AG04449 (cell line): ENCODE measurements at regions not wholly inside any gene's neighbourhood (a gene's known extent, or its start where the extent isn't known, plus 50 kb on each side); places are given as distances from the start of the nearest gene placed in this dataset.

Experiments used
- CTCF ChIA-PET: fragments of 350-600 bp; formaldehyde crosslinking; extraction: SDS; loops from one replicate; lab custom pipeline; 2021; ENCODE audit warnings: antibody characterized with exemption; lab: Yijun Ruan, JAX
- POLR2A ChIA-PET: fragments of 400-600, 350-600 bp; formaldehyde crosslinking; extraction: SDS; loops from one replicate; lab custom pipeline; 2020; ENCODE audit warnings: antibody characterized with exemption, inconsistent platforms; lab: Yijun Ruan, JAX
- DNase-seq: peaks from one replicate; pipeline ENCODE4 v3.0.0-alpha.2; 2010; ENCODE audit warnings: low read depth, low spot score
- H3K4me3 ChIP-seq: 2 replicates; pipeline ENCODE4 v1.5.1; 2011; ENCODE audit warnings: low read depth, mild to moderate bottlenecking, control low read depth, low read length
- CTCF ChIP-seq: IDR thresholded peaks from one replicate; pipeline ENCODE4 v1.5.1; 2011; ENCODE audit warnings: mild to moderate bottlenecking, moderate library complexity, low read length, control low read depth, inconsistent platforms; ENCODE audit not compliant: insufficient read depth; ENCODE audit errors: missing control alignments

- POLR2A ChIA-PET = no interaction called here
- no peak for TF ChIP-seq CTCF
- no peak overlapping the region for H3K4me3 ChIP-seq
- CTCF ChIA-PET = no interaction called here
- no peak for DNase-seq
Observed at GRCh38 chr5:29296548-29296947, 1896.9 kb upstream of the CDH6 start.

GRCh38 chr5:29277642-29278041 is 1915.8 kb upstream of the CDH6 start:
- ChIA-PET CTCF (no interaction called here), POLR2A (no interaction called here)
- DNase-seq = no peak
- H3K4me3 ChIP-seq = no peak overlapping the region
- TF ChIP-seq CTCF = no peak

DNA sequence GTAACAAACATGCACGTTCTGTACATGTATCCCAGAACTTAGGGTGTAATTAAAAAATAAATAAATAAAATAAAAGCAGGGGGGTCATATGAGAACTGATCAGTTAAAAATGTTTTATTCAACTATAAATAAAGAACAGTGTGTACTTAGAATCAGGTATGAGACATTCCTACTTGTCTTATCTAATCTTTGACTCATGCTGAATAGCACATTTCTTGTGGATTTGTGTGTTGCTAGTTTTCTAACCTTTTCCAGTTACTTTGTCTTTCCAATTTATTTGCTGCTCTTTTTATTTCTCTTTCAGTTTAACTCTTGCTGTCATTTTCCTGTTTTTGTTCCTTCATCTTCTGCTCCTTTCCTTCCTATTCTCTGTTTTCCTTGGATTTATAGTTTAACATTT is 1917.1 kb upstream of the CDH6 start:
- H3K4me3 ChIP-seq = no peak overlapping the region
- no peak for DNase-seq
- no peak for TF ChIP-seq CTCF
- ChIA-PET CTCF (no interaction called here), POLR2A (no interaction called here)

- TF ChIP-seq CTCF = no peak
- no peak overlapping the region for H3K4me3 ChIP-seq
- ChIA-PET POLR2A (no interaction called here), CTCF (no interaction called here)
- DNase-seq = no peak
Observed at GRCh38 chr5:29263915-29264351, 1929.6 kb upstream of the CDH6 start.

DNA sequence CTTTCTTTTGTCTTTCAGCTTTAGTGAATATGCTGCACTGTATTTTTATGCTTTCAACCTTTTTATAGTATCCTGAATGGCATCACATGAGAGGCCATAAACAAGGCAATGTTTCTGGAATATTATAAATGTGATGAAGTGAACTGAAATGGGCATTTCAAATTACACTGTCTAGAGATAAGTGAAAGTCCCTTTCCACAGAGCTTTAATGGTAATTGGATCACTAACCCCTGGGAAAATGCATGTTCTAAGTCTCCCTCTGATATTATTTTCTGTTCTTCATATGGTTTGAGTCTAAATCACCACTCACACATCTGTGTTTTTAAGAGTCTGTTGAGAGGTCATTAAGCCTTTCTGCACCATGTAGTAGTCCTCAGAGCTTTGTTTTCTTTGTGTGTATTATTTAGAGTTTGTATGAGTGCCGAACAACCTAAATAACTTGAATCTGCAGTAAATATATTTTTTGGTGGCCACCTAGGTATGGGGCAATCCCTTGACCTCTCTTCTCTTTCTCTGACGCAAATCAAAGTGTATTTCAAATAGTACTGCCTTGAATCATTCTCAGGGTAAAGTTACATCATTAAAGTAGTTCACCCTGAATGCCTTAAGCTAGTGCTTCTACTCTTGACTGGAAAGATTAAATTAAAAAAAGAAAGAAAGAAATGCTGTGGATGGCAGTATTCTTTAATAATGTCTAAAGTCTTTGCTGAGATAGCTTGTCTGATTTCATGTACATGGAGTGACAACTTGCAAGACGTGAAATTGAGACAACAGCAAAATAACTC is 1931.0 kb upstream of the CDH6 start:
- TF ChIP-seq CTCF = no peak
- H3K4me3 ChIP-seq = no peak overlapping the region
- ChIA-PET POLR2A (no interaction called here), CTCF (no interaction called here)
- no peak for DNase-seq

DNA sequence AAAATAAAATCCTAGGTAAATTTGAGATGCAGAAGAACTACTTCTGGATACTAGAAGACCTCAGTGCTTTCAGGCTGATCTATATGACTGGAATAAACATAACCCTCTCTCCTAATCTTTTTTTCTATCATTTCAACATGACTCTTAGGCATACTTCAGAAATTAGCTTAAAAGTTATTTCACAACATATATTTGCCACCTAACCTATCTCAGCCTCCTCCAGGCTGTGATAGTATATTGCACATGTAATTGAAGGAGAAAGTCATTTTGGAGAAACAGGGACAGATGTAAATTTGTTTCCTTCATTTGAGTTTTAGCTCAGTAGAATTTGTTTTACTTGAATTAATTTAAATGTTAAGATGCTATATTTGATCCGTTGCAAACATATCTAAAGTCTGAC is 1932.3 kb upstream of the CDH6 start:
- DNase-seq = no peak
- TF ChIP-seq CTCF = no peak
- ChIA-PET CTCF (no interaction called here), POLR2A (no interaction called here)
- no peak overlapping the region for H3K4me3 ChIP-seq
